K562 (cell line): ENCODE measurements at regions not wholly inside any gene's neighbourhood (a gene's known extent, or its start where the extent isn't known, plus 50 kb on each side); places are given as distances from the start of the nearest gene placed in this dataset.

Experiments used
- ATAC-seq: fragments of 200-7000 bp; cut with Tn5 transposase; 3 replicates; pipeline ENCODE4 v1.9.1; 2020; ENCODE audit warnings: moderate library complexity
- BruUV-seq: library from RNA; stranded (reverse); fragments of 400-500 nt; replicated peaks from 2 replicates; lab custom pipeline; 2021; lab: Mats Ljungman, UMichigan
- CTCF ChIA-PET: fragments of 300-600 bp; formaldehyde crosslinking; extraction: SDS; loops from one replicate; lab custom pipeline; 2021; ENCODE audit warnings: low intra/inter-chr PET ratio; lab: Yijun Ruan, JAX
- POLR2A ChIA-PET: fragments of 300-600, 350-650 bp; sonication (Branson Sonifier 250); formaldehyde crosslinking; extraction: SDS; loops from one replicate; lab custom pipeline; 2021; ENCODE audit warnings: antibody characterized with exemption, inconsistent platforms; lab: Yijun Ruan, JAX
- DNase-seq, 4 experiments: peaks; one replicate each; pipeline versions ENCODE4 v3.0.0 to v3.0.0-alpha.2; 2011 to 2018; ENCODE audit warnings: low spot score in 3 of 4, mixed read lengths in 3 of 4; ENCODE audit errors: extremely low read depth in 1 of 4
- FAIRE-seq: peaks from 2 replicates; lab custom pipeline; 2011; peaks lifted over from hg19 to GRCh38; lab: Jason Lieb, UNC
- H2AFZ ChIP-seq: 2 replicates; pipeline ENCODE4 v1.6.0; 2011; ENCODE audit warnings: low read depth, low read length, control low read depth, inconsistent platforms
- H3K27ac ChIP-seq: fragments of 200-600 bp; 3 replicates; pipeline ENCODE4 v1.8.0; 2011; ENCODE audit warnings: low read depth, mild to moderate bottlenecking, control low read depth, inconsistent platforms, low read length, moderate library complexity, mixed read lengths; ENCODE audit errors: extremely low read depth
- H3K27me3 ChIP-seq, 2 experiments: fragments of 300-600 bp in 1 of 2; 2 replicates in 1 of 2; 3 replicates in 1 of 2; pipeline versions ENCODE4 v1.6.0 to v1.8.0; 2011; ENCODE audit warnings: inconsistent platforms in 2 of 2, low read length in 2 of 2, mild to moderate bottlenecking in 1 of 2, mixed read lengths in 1 of 2, moderate library complexity in 1 of 2; ENCODE audit not compliant: control insufficient read depth in 2 of 2, insufficient read depth in 2 of 2
- H3K36me3 ChIP-seq: fragments of 300-600 bp; 3 replicates; pipeline ENCODE4 v1.8.0; 2011; ENCODE audit warnings: mild to moderate bottlenecking, low read length, inconsistent platforms; ENCODE audit not compliant: control insufficient read depth, insufficient read depth
- H3K4me1 ChIP-seq, 2 experiments: fragments of 200-600 bp in 1 of 2; replicated peaks in 1 of 2; 2 replicates in 1 of 2; 3 replicates in 1 of 2; pipeline versions ENCODE4 v1.5.1 to v1.8.0; 2011; ENCODE audit warnings: inconsistent platforms in 2 of 2, low read length in 2 of 2, mild to moderate bottlenecking in 1 of 2, mixed read lengths in 1 of 2, moderate library complexity in 1 of 2; ENCODE audit not compliant: control insufficient read depth in 2 of 2, insufficient read depth in 2 of 2
- H3K4me2 ChIP-seq: 2 replicates; pipeline ENCODE4 v1.6.1; 2011; ENCODE audit warnings: low read length, control low read depth, inconsistent platforms, mixed read lengths; ENCODE audit not compliant: insufficient read depth
- H3K4me3 ChIP-seq: fragments of 200-600 bp; sonication (generic), shearing (Covaris generic); 2 replicates; pipeline ENCODE4 v1.5.1; 2016; ENCODE audit warnings: control low read depth, inconsistent platforms
- H3K79me2 ChIP-seq: fragments of 200-600 bp; 3 replicates; pipeline ENCODE4 v1.8.0; 2011; ENCODE audit warnings: low read length, inconsistent platforms; ENCODE audit not compliant: control insufficient read depth, insufficient read depth
- H3K9ac ChIP-seq, 2 experiments: 2 replicates each; pipeline versions ENCODE4 v1.6.0 to v1.6.1; 2011; ENCODE audit warnings: low read depth in 2 of 2, low read length in 2 of 2, control low read depth in 1 of 2, inconsistent platforms in 1 of 2, mild to moderate bottlenecking in 1 of 2, mixed read lengths in 1 of 2; ENCODE audit not compliant: insufficient read depth in 1 of 2
- H3K9me1 ChIP-seq: one replicate; pipeline ENCODE4 v1.6.0; 2011; ENCODE audit warnings: inconsistent platforms, mild to moderate bottlenecking, low read length, moderate library complexity; ENCODE audit not compliant: control insufficient read depth, insufficient read depth
- H3K9me3 ChIP-seq: replicated peaks from 2 replicates; pipeline ENCODE4 v1.5.1; 2011; ENCODE audit warnings: low read depth, low read length, inconsistent platforms; ENCODE audit not compliant: control insufficient read depth, insufficient read depth
- H4K20me1 ChIP-seq: replicated peaks from 2 replicates; pipeline ENCODE4 v1.6.1; 2011; ENCODE audit warnings: low read length, inconsistent platforms, mixed read lengths; ENCODE audit not compliant: control insufficient read depth, insufficient read depth
- CBX8 ChIP-seq: fragments of 200-600 bp; sonication (generic); IDR thresholded peaks from 2 replicates; pipeline ENCODE4 v1.6.1; 2012; ENCODE audit warnings: borderline replicate concordance, mixed run types, low read depth, mild to moderate bottlenecking, moderate library complexity, mixed read lengths, low read length, control low read depth, inconsistent platforms; ENCODE audit not compliant: poor library complexity, severe bottlenecking; ENCODE audit errors: extremely low read depth
- CREB3 ChIP-seq: fragments of 450-650 bp; conservative IDR thresholded peaks from 2 replicates; pipeline ENCODE4 v1.6.1; 2016; ENCODE audit warnings: missing genetic modification characterization, low read depth, mild to moderate bottlenecking, missing compliant biosample characterization, moderate library complexity
- ELF4 ChIP-seq: fragments of 450-650 bp; formaldehyde crosslinking; IDR thresholded peaks from 2 replicates; pipeline ENCODE4 v1.4.0; 2022; ENCODE audit warnings: missing genetic modification characterization
- FIP1L1 ChIP-seq: fragments of 200-400 bp; formaldehyde crosslinking; IDR thresholded peaks from 2 replicates; pipeline ENCODE4 v1.6.1; 2018; ENCODE audit warnings: mild to moderate bottlenecking, low read depth, low read length; ENCODE audit not compliant: poor library complexity, severe bottlenecking
- HLTF ChIP-seq: fragments of 450-650 bp; IDR thresholded peaks from 2 replicates; pipeline ENCODE4 v1.6.1; 2016
- MBD2 ChIP-seq: sonication (generic); IDR thresholded peaks from 2 replicates; pipeline ENCODE4 v1.6.1; 2016; ENCODE audit warnings: low read depth, borderline replicate concordance
- MECOM ChIP-seq: fragments of 250-450 bp; sonication (Bioruptor Pico); IDR thresholded peaks from 2 replicates; pipeline ENCODE4 v1.8.0; 2022; ENCODE audit warnings: inconsistent platforms
- MED1 ChIP-seq: sonication (generic); formaldehyde crosslinking; IDR thresholded peaks from 2 replicates; pipeline ENCODE4 v1.8.1; 2023; ENCODE audit warnings: missing genetic modification reagents, borderline replicate concordance
- MTA2 ChIP-seq: fragments of 450-650 bp; IDR thresholded peaks from 2 replicates; pipeline ENCODE4 v1.6.1; 2016; ENCODE audit warnings: low read depth
- SREBF2 ChIP-seq: sonication (generic); formaldehyde crosslinking; IDR thresholded peaks from 2 replicates; pipeline ENCODE4 v1.4.0; 2020; ENCODE audit warnings: mild to moderate bottlenecking, missing genetic modification reagents
- SRSF7 ChIP-seq: fragments of 200-400 bp; formaldehyde crosslinking; optimal IDR thresholded peaks from 2 replicates; pipeline ENCODE3; 2017; ENCODE audit warnings: mild to moderate bottlenecking, low read depth, low read length
- USF2 ChIP-seq: sonication (generic); formaldehyde crosslinking; IDR thresholded peaks from 2 replicates; pipeline ENCODE4 v1.5.0; 2020; ENCODE audit warnings: missing genetic modification reagents
- ZC3H4 ChIP-seq: sonication (generic); formaldehyde crosslinking; IDR thresholded peaks from 2 replicates; pipeline ENCODE4 v1.9.0; 2021; ENCODE audit warnings: missing genetic modification reagents, borderline replicate concordance
- ZNF76 ChIP-seq: fragments of 250-450 bp; sonication (Bioruptor Pico); IDR thresholded peaks from 2 replicates; pipeline ENCODE4 v1.4.0; 2020; ENCODE audit warnings: mild to moderate bottlenecking, moderate library complexity, borderline replicate concordance
- WGBS: fragments of 100-300 bp; shearing (Covaris generic); methylation state at CpG from one replicate; pipeline ENCODE4 v1.1.6; 2016; ENCODE audit warnings: low coverage, mixed read lengths; ENCODE audit not compliant: insufficient coverage; ENCODE audit errors: missing lambda C conversion rate; 5-methylcytosine and 5-hydroxymethylcytosine counted together
- in situ Hi-C: fragments of 300-500 bp; cut with MboI; formaldehyde crosslinking; loops from 4 replicates; pipeline ENCODE4 v1.15.0; 2018; ENCODE audit warnings: inconsistent platforms, mixed read lengths
- intact Hi-C: fragments of 100-400 bp; cut with micrococcal nuclease; formaldehyde crosslinking; loops from 2 replicates; pipeline ENCODE4 v1.14.2; 2022

GRCh38 chr19:31066385-31066784 lies 282.9 kb downstream of the TSHZ3 start:
- no peak for FAIRE-seq
- no peak overlapping the region for H3K4me2 ChIP-seq
- no peak overlapping the region for H3K9ac ChIP-seq
- no peaks in the 10 kb centered on the region for H3K9me1 ChIP-seq
- no peaks in the 10 kb centered on the region for H3K36me3 ChIP-seq
- 0% methylated on average over 9 of the region's 9 CpGs for WGBS
- no peaks in the 10 kb centered on the region for H3K4me1 ChIP-seq
- TF ChIP-seq ELF4 (CRISPR knock-in tag) (no peak), USF2 (CRISPR knock-in tag) (no peak), MTA2 (no peak)
- ChIA-PET POLR2A (interaction anchor here (0.8 kb wide), 1 partner anchor 75 kb away, joined by 3 read pairs; no protein-coding TSS in a partner anchor), CTCF (interaction anchor here (0.5 kb wide), 1 partner anchor 11 kb away, joined by 3 read pairs; no protein-coding TSS in a partner anchor)
- intact Hi-C loops (no loop called here), in situ Hi-C loops (no loop called here)
- H3K27me3 ChIP-seq: peaks cover 0 to 18% of the 10 kb centered on the region in 2 experiments; a peak in 2 of 5 replicates
- H3K79me2 ChIP-seq: no peaks in the 10 kb centered on the region
- BruUV-seq: no TSS peak
- no peaks in the 10 kb centered on the region; the same call in 1 of the 2 replicates for H4K20me1 ChIP-seq
- no peak overlapping the region for H3K27ac ChIP-seq
- H3K4me3 ChIP-seq: no peak overlapping the region
- H2AFZ ChIP-seq: no peak overlapping the region
- no peak for ATAC-seq
- no peaks in the 10 kb centered on the region for H3K9me3 ChIP-seq
- DNase-seq: no peak

- no peak overlapping the region for H3K4me3 ChIP-seq
- ATAC-seq (no peak), DNase-seq (no peak), FAIRE-seq (no peak)
- H3K9me3 ChIP-seq: no peaks in the 10 kb centered on the region
- BruUV-seq: no TSS peak
- intact Hi-C loops (no loop called here), in situ Hi-C loops (no loop called here)
- H3K4me1 ChIP-seq: no peaks in the 10 kb centered on the region
- no peaks in the 10 kb centered on the region for H3K9me1 ChIP-seq
- ChIA-PET POLR2A (interaction anchor here (0.6 kb wide), 1 partner anchor 414 kb away, joined by 3 read pairs; no protein-coding TSS in a partner anchor), CTCF (no interaction called here)
- WGBS: under 1% methylated on average over 9 of the region's 9 CpGs
- H2AFZ ChIP-seq: no peak overlapping the region
- no peak overlapping the region for H3K9ac ChIP-seq
- no peaks in the 10 kb centered on the region; the same call in 1 of the 2 replicates for H4K20me1 ChIP-seq
- peaks cover 0 to 18% of the 10 kb centered on the region in 2 experiments; a peak in 2 of 5 replicates for H3K27me3 ChIP-seq
- no peaks in the 10 kb centered on the region for H3K79me2 ChIP-seq
- no peak overlapping the region for H3K27ac ChIP-seq
- H3K4me2 ChIP-seq: no peak overlapping the region
- no peaks in the 10 kb centered on the region for H3K36me3 ChIP-seq
- TF ChIP-seq CBX8 (no peak), HLTF (no peak), CREB3 (tag) (no peak), USF2 (CRISPR knock-in tag) (no peak), ZNF76 (CRISPR knock-in tag) (no peak), SRSF7 (no peak), MED1 (no peak), MECOM (CRISPR knock-in tag) (no peak), MBD2 (no peak), SREBF2 (CRISPR knock-in tag) (no peak), FIP1L1 (no peak), ZC3H4 (CRISPR knock-in tag) (no peak)
Measured at GRCh38 chr19:31064491-31064890, 284.7 kb downstream of the TSHZ3 start.
